Small intestine (tissue), 7 donors: ENCODE measurements at regions not wholly inside any gene's neighbourhood (a gene's known extent, or its start where the extent isn't known, plus 50 kb on each side); places are given as distances from the start of the nearest gene placed in this dataset.

Experiments used
- DNase-seq, 2 donors: peaks; one replicate each; pipeline versions ENCODE4 v3.0.0 to v3.0.0-alpha.2; 2013
- FAIRE-seq: peaks from 2 replicates; lab custom pipeline; 2012; peaks lifted over from hg19 to GRCh38; lab: Jason Lieb, UNC
- H3K27ac ChIP-seq, 3 donors: one replicate each; pipeline ENCODE4 v1.5.1; 2013; ENCODE audit warnings: low read length in 2 of 3, mild to moderate bottlenecking in 2 of 3, control low read depth in 1 of 3, inconsistent platforms in 1 of 3, low read depth in 1 of 3, moderate library complexity in 1 of 3
- H3K27me3 ChIP-seq, 3 donors: one replicate each; pipeline ENCODE4 v1.6.1; 2013; ENCODE audit warnings: low read length in 3 of 3, inconsistent platforms in 1 of 3; ENCODE audit not compliant: control insufficient read depth in 3 of 3, insufficient read depth in 3 of 3
- H3K36me3 ChIP-seq, 3 donors: one replicate each; pipeline ENCODE4 v1.6.1; 2013; ENCODE audit warnings: low read length in 3 of 3, inconsistent platforms in 1 of 3, low read depth in 1 of 3, mild to moderate bottlenecking in 1 of 3, moderate library complexity in 1 of 3; ENCODE audit not compliant: control insufficient read depth in 3 of 3, insufficient read depth in 2 of 3
- H3K4me1 ChIP-seq, 3 donors: one replicate each; pipeline ENCODE4 v1.6.1; 2013; ENCODE audit warnings: low read length in 2 of 3, inconsistent platforms in 1 of 3, low read depth in 1 of 3, mild to moderate bottlenecking in 1 of 3, moderate library complexity in 1 of 3; ENCODE audit not compliant: control insufficient read depth in 3 of 3, insufficient read depth in 2 of 3
- H3K4me3 ChIP-seq, 3 donors: one replicate each; pipeline ENCODE4 v1.5.1; 2013; ENCODE audit warnings: low read length in 3 of 3, control low read depth in 1 of 3, inconsistent platforms in 1 of 3, low read depth in 1 of 3, mild to moderate bottlenecking in 1 of 3, moderate library complexity in 1 of 3
- H3K9me3 ChIP-seq, 2 donors: one replicate each; pipeline ENCODE4 v1.6.1; 2013; ENCODE audit warnings: low read depth in 1 of 2, low read length in 1 of 2; ENCODE audit not compliant: control insufficient read depth in 2 of 2, insufficient read depth in 1 of 2
- WGBS, 3 donors: extraction: QIAGEN DNeasy Blood & Tissue Kit; methylation state at CpG; one replicate each; pipeline ENCODE4 v1.1.7; 2013; 5-methylcytosine and 5-hydroxymethylcytosine counted together
- donor health status: healthy with polysubstance abuse.
- donor health status: control.
- donor health status: control.
- donor health status: Bipolar disorder and iron deficiency.
- donor health status: healthy.

GRCh38 chr9:107852891-107853290 lies 363.3 kb upstream of the KLF4 start:
- FAIRE-seq (no peak), DNase-seq (no peak)
- no peaks in the 10 kb centered on the region for H3K36me3 ChIP-seq
- H3K4me3 ChIP-seq: no peak overlapping the region
- H3K27ac ChIP-seq: no peak overlapping the region
- no peaks in the 10 kb centered on the region for H3K27me3 ChIP-seq
- no peaks in the 10 kb centered on the region for H3K4me1 ChIP-seq
- peaks cover 0 to 19% of the 10 kb centered on the region in 2 donors for H3K9me3 ChIP-seq

GRCh38 chr9:107850653-107851052 lies 361.1 kb upstream of the KLF4 start:
- no peaks in the 10 kb centered on the region for H3K36me3 ChIP-seq
- H3K27me3 ChIP-seq: no peaks in the 10 kb centered on the region
- no peak overlapping the region for H3K4me3 ChIP-seq
- H3K4me1 ChIP-seq: no peaks in the 10 kb centered on the region
- no peak for DNase-seq
- WGBS, 3 donors: 84 to 91% (median 85%) methylated on average over 6 of the region's 6 CpGs
- peaks cover 0 to 12% of the 10 kb centered on the region in 2 donors for H3K9me3 ChIP-seq
- no peak overlapping the region for H3K27ac ChIP-seq
- no peak for FAIRE-seq

- Histone ChIP-seq H3K36me3 (no peaks in the 10 kb centered on the region), H3K9me3 (no peaks in the 10 kb centered on the region), H3K27me3 (no peaks in the 10 kb centered on the region), H3K4me3 (no peak overlapping the region), H3K4me1 (no peaks in the 10 kb centered on the region), H3K27ac (no peak overlapping the region)
- 67 to 81% (median 78%) methylated on average over 6 of the region's 6 CpGs for WGBS, 3 donors
- DNase-seq (no peak), FAIRE-seq (no peak)
These were observed 358.7 kb upstream of the KLF4 start for GRCh38 chr9:107847978-107848964.

- Histone ChIP-seq H3K36me3 (no peaks in the 10 kb centered on the region), H3K4me3 (no peak overlapping the region), H3K27ac (no peak overlapping the region), H3K4me1 (no peaks in the 10 kb centered on the region), H3K27me3 (no peaks in the 10 kb centered on the region), H3K9me3 (no peaks in the 10 kb centered on the region)
- WGBS, 3 donors: 81 to 87% (median 86%) methylated on average over 6 of the region's 6 CpGs
- FAIRE-seq (no peak), DNase-seq (no peak)
These were observed 353.0 kb upstream of the KLF4 start for GRCh38 chr9:107842530-107842929.

- Histone ChIP-seq H3K36me3 (no peaks in the 10 kb centered on the region), H3K27ac (no peak overlapping the region), H3K4me1 (no peaks in the 10 kb centered on the region), H3K27me3 (no peaks in the 10 kb centered on the region), H3K4me3 (no peak overlapping the region), H3K9me3 (no peaks in the 10 kb centered on the region)
- FAIRE-seq: no peak
- no peak for DNase-seq
- 80 to 88% (median 82%) methylated on average over 2 of the region's 2 CpGs for WGBS, 3 donors
These were observed 351.5 kb upstream of the KLF4 start for GRCh38 chr9:107841076-107841475.

GRCh38 chr9:107839371-107839770 lies 349.8 kb upstream of the KLF4 start:
- 87 to 91% (median 89%) methylated on average over 1 of the region's 1 CpG for WGBS, 3 donors
- Histone ChIP-seq H3K36me3 (no peaks in the 10 kb centered on the region), H3K4me1 (no peaks in the 10 kb centered on the region), H3K27ac (no peak overlapping the region), H3K9me3 (no peaks in the 10 kb centered on the region), H3K27me3 (no peaks in the 10 kb centered on the region), H3K4me3 (no peak overlapping the region)
- DNase-seq: no peak
- FAIRE-seq: no peak

- WGBS, 3 donors: 86 to 100% (median 86%) methylated on average over 1 of the region's 1 CpG
- Histone ChIP-seq H3K4me1 (no peaks in the 10 kb centered on the region), H3K4me3 (no peak overlapping the region), H3K27ac (no peak overlapping the region), H3K9me3 (no peaks in the 10 kb centered on the region), H3K36me3 (no peaks in the 10 kb centered on the region), H3K27me3 (no peaks in the 10 kb centered on the region)
- no peak for DNase-seq
- no peak for FAIRE-seq
These were observed 349.2 kb upstream of the KLF4 start for GRCh38 chr9:107838766-107839165.

- no peak overlapping the region for H3K4me3 ChIP-seq
- WGBS, 3 donors: 89 to 98% (median 92%) methylated on average over 2 of the region's 2 CpGs
- no peaks in the 10 kb centered on the region for H3K9me3 ChIP-seq
- no peaks in the 10 kb centered on the region for H3K36me3 ChIP-seq
- H3K4me1 ChIP-seq: no peaks in the 10 kb centered on the region
- no peak overlapping the region for H3K27ac ChIP-seq
- no peak for FAIRE-seq
- H3K27me3 ChIP-seq: no peaks in the 10 kb centered on the region
- DNase-seq: no peak
These were observed 346.7 kb upstream of the KLF4 start for GRCh38 chr9:107836300-107836699.
